HCT116 (cell line): ENCODE measurements at regions not wholly inside any gene's neighbourhood (a gene's known extent, or its start where the extent isn't known, plus 50 kb on each side); places are given as distances from the start of the nearest gene placed in this dataset.

Source experiments
- ATAC-seq: fragments of 200-7000 bp; cut with Tn5 transposase; 2 replicates; pipeline ENCODE4 v1.9.1; 2020; ENCODE audit warnings: mild to moderate bottlenecking, moderate library complexity
- BruUV-seq: library from RNA; stranded (reverse); fragments of 400-500 nt; replicated peaks from 2 replicates; lab custom pipeline; 2021; lab: Mats Ljungman, UMichigan
- CTCF ChIA-PET: fragments of 300-600 bp; sonication (Branson Sonifier 250); formaldehyde crosslinking; loops from one replicate; lab custom pipeline; 2021; ENCODE audit warnings: antibody characterized with exemption; lab: Charles Lee
- POLR2A ChIA-PET: fragments of 300-600, 350-600 bp; sonication (Branson Sonifier 250); formaldehyde crosslinking; loops from one replicate; lab custom pipeline; 2021; ENCODE audit warnings: antibody characterized with exemption; lab: Charles Lee
- RAD21 ChIA-PET, 2 experiments: fragments of 300-600 bp; sonication (Branson Sonifier 250); formaldehyde crosslinking; loops; one replicate each; lab custom pipeline; 2023; ENCODE audit warnings: low total read pairs in 2 of 2; ENCODE audit not compliant: uncharacterized antibody in 2 of 2, unreplicated experiment in 2 of 2, low non-redundant PET in 1 of 2; lab: Charles Lee
- DNase-seq: peaks from one replicate; pipeline ENCODE4 v3.0.0-alpha.2; 2010; ENCODE audit warnings: low read depth, low spot score
- H2AFZ ChIP-seq: fragments of 200-600 bp; shearing (Covaris generic), sonication (generic); 2 replicates; pipeline ENCODE4 v1.6.1; 2017; ENCODE audit warnings: low read depth, mixed run types, mixed read lengths, antibody characterized with exemption, low read length; ENCODE audit not compliant: poor library complexity, severe bottlenecking
- H3K27ac ChIP-seq: 2 replicates; pipeline ENCODE4 v1.5.1; 2012; ENCODE audit warnings: low read depth, low read length
- H3K27me3 ChIP-seq: fragments of 200-600 bp; sonication (generic); 2 replicates; pipeline ENCODE4 v1.6.1; 2016; ENCODE audit warnings: mixed run types, low read length, mixed read lengths; ENCODE audit not compliant: insufficient read depth
- H3K36me3 ChIP-seq, 2 experiments: fragments of 200-500 bp in 1 of 2; fragments of 200-600 bp in 1 of 2; sonication (Bioruptor generic) in 1 of 2; sonication (generic) in 1 of 2; 2 replicates each; pipeline versions ENCODE4 v1.5.1 to v1.6.1; 2014 to 2016; ENCODE audit warnings: low read length in 2 of 2, inconsistent platforms in 1 of 2, mixed read lengths in 1 of 2, mixed run types in 1 of 2; ENCODE audit not compliant: insufficient read depth in 2 of 2, control insufficient read depth in 1 of 2
- H3K4me1 ChIP-seq, 2 experiments: fragments of 200-600 bp in 1 of 2; sonication (generic) in 1 of 2; 2 replicates each; pipeline versions ENCODE4 v1.5.1 to v1.6.1; 2012 to 2017; ENCODE audit warnings: low read length in 2 of 2, inconsistent platforms in 1 of 2, mild to moderate bottlenecking in 1 of 2, mixed read lengths in 1 of 2, mixed run types in 1 of 2, moderate library complexity in 1 of 2; ENCODE audit not compliant: insufficient read depth in 2 of 2, control insufficient read depth in 1 of 2
- H3K4me2 ChIP-seq: fragments of 200-600 bp; sonication (generic); 2 replicates; pipeline ENCODE4 v1.6.1; 2017; ENCODE audit warnings: mixed run types, low read length, mixed read lengths
- H3K4me3 ChIP-seq, 2 experiments: fragments of 200-600 bp in 1 of 2; sonication (generic) in 1 of 2; replicated peaks in 1 of 2; 2 replicates each; pipeline ENCODE4 v1.5.1; 2011 to 2016; ENCODE audit warnings: low read length in 2 of 2, control low read depth in 1 of 2, low read depth in 1 of 2, mild to moderate bottlenecking in 1 of 2, mixed read lengths in 1 of 2, mixed run types in 1 of 2
- H3K79me2 ChIP-seq: fragments of 200-600 bp; sonication (generic); 2 replicates; pipeline ENCODE4 v1.6.1; 2017; ENCODE audit warnings: mild to moderate bottlenecking, mixed run types, low read length, moderate library complexity, mixed read lengths; ENCODE audit not compliant: insufficient read depth
- H3K9ac ChIP-seq: fragments of 200-600 bp; sonication (generic); 2 replicates; pipeline ENCODE4 v1.6.1; 2016; ENCODE audit warnings: low read length, mixed read lengths
- H3K9me2 ChIP-seq: fragments of 200-600 bp; sonication (generic), shearing (Covaris generic); 2 replicates; pipeline ENCODE4 v1.6.1; 2017; ENCODE audit warnings: mixed run types, mild to moderate bottlenecking, moderate library complexity; ENCODE audit not compliant: insufficient read depth
- H3K9me3 ChIP-seq, 2 experiments: fragments of 200-500 bp in 1 of 2; fragments of 200-600 bp in 1 of 2; sonication (Bioruptor generic) in 1 of 2; sonication (generic) in 1 of 2; 2 replicates each; pipeline ENCODE4 v1.6.1; 2014 to 2017; ENCODE audit warnings: low read length in 2 of 2, mixed read lengths in 2 of 2, inconsistent platforms in 1 of 2, low read depth in 1 of 2, mild to moderate bottlenecking in 1 of 2, mixed run types in 1 of 2, moderate library complexity in 1 of 2; ENCODE audit not compliant: control insufficient read depth in 1 of 2, insufficient read depth in 1 of 2
- H4K20me1 ChIP-seq: fragments of 200-600 bp; sonication (generic), shearing (Covaris generic); 2 replicates; pipeline ENCODE4 v1.6.1; 2017; ENCODE audit warnings: mixed run types, mild to moderate bottlenecking, moderate library complexity; ENCODE audit not compliant: insufficient read depth
- ATF3 ChIP-seq: IDR thresholded peaks from 2 replicates; pipeline ENCODE4 v1.6.1; 2012
- CEBPB ChIP-seq: IDR thresholded peaks from 2 replicates; pipeline ENCODE4 v1.6.1; 2012; ENCODE audit warnings: low read depth
- CTCF ChIP-seq, 3 experiments: fragments of 200-600 bp in 1 of 3; sonication (generic) in 1 of 3; IDR thresholded peaks in 2 of 3; conservative IDR thresholded peaks in 1 of 3; 2 replicates each; pipeline ENCODE4 v1.5.1; 2012 to 2017; ENCODE audit warnings: low read depth in 2 of 3, low read length in 2 of 3, antibody characterized with exemption in 1 of 3, borderline replicate concordance in 1 of 3, control low read depth in 1 of 3, mild to moderate bottlenecking in 1 of 3, mixed read lengths in 1 of 3, mixed run types in 1 of 3, moderate library complexity in 1 of 3; ENCODE audit not compliant: insufficient read depth in 1 of 3
- EGR1 ChIP-seq: IDR thresholded peaks from 2 replicates; pipeline ENCODE4 v1.6.1; 2012; ENCODE audit warnings: low read depth
- ELF1 ChIP-seq: IDR thresholded peaks from 2 replicates; pipeline ENCODE4 v1.6.1; 2012; ENCODE audit warnings: low read depth, borderline replicate concordance
- EZH2 ChIP-seq: fragments of 200-600 bp; sonication (generic); IDR thresholded peaks from 2 replicates; pipeline ENCODE4 v1.6.1; 2017; ENCODE audit warnings: antibody characterized with exemption, mixed run types
- FOSL1 ChIP-seq: IDR thresholded peaks from 2 replicates; pipeline ENCODE4 v1.6.1; 2012; ENCODE audit warnings: low read depth
- JUND ChIP-seq: IDR thresholded peaks from 2 replicates; pipeline ENCODE4 v1.6.1; 2012
- POLR2AphosphoS5 ChIP-seq: IDR thresholded peaks from 2 replicates; pipeline ENCODE4 v1.6.1; 2011; ENCODE audit warnings: mild to moderate bottlenecking, low read depth, low read length, moderate library complexity
- RAD21 ChIP-seq: IDR thresholded peaks from 2 replicates; pipeline ENCODE4 v1.6.1; 2012; ENCODE audit warnings: low read depth, mild to moderate bottlenecking
- SIN3A ChIP-seq: IDR thresholded peaks from 2 replicates; pipeline ENCODE4 v1.6.1; 2012; ENCODE audit warnings: low read depth
- SRF ChIP-seq: IDR thresholded peaks from 2 replicates; pipeline ENCODE4 v1.6.1; 2012; ENCODE audit warnings: low read depth
- YY1 ChIP-seq: IDR thresholded peaks from 2 replicates; pipeline ENCODE4 v1.6.1; 2011; ENCODE audit warnings: low read length, low read depth, moderate library complexity, mild to moderate bottlenecking; ENCODE audit not compliant: insufficient replicate concordance; ENCODE audit errors: extremely low read depth
- ZBTB33 ChIP-seq: IDR thresholded peaks from 2 replicates; pipeline ENCODE4 v1.6.1; 2011; ENCODE audit warnings: mild to moderate bottlenecking, low read length, moderate library complexity; ENCODE audit not compliant: insufficient replicate concordance; ENCODE audit errors: extremely low read depth
- ZFX ChIP-seq: fragments of 450-650 bp; IDR thresholded peaks from 2 replicates; pipeline ENCODE4 v1.6.1; 2017
- intact Hi-C: fragments of 100-400 bp; cut with micrococcal nuclease; formaldehyde crosslinking; loops from 2 replicates; pipeline ENCODE4 v1.10.0; 2022

GRCh38 chr17:5702951-5703510 lies 118.7 kb upstream of the NLRP1 start:
- H4K20me1 ChIP-seq: no peaks in the 10 kb centered on the region
- ChIA-PET CTCF (interaction anchor here (2.2 kb wide), 1 partner anchor 9 kb away, joined by 5 read pairs; no protein-coding TSS in a partner anchor), RAD21 (no interaction called here)

More at GRCh38 chr17:5702951-5703510, 118.7 kb upstream of the NLRP1 start:
- Histone ChIP-seq H3K27ac (no peak overlapping the region), H3K4me2 (no peak overlapping the region), H3K4me3 (no peak overlapping the region)
- ATAC-seq: no peak
- intact Hi-C loops: no loop called here
- DNase-seq: no peak
- TF ChIP-seq EGR1 (no peak), ATF3 (no peak), CEBPB (no peak), FOSL1 (no peak), POLR2AphosphoS5 (no peak), CTCF (IDR thresholded peaks at IDR 0.05 in 2 of 3, conservative IDR thresholded peaks at IDR 0.05 in 1 of 3; ENCODE audit: borderline replicate concordance in 1 of 3, insufficient read depth in 1 of 3, low read depth in 2 of 3, low read length in 2 of 3) (no peak), EZH2 (no peak), SRF (no peak), ELF1 (no peak), YY1 (no peak), ZFX (no peak), RAD21 (no peak), JUND (no peak), SIN3A (no peak), ZBTB33 (no peak)
- TF ChIP-seq, all 23 proteins: peak for 0
- POLR2A ChIA-PET: no interaction called here
- Histone ChIP-seq H3K27me3 (peaks cover 48% of the 10 kb centered on the region), H3K9me2 (no peaks in the 10 kb centered on the region), H3K9me3 (no peaks in the 10 kb centered on the region), H3K79me2 (no peaks in the 10 kb centered on the region), H2AFZ (no peak overlapping the region), H3K36me3 (no peaks in the 10 kb centered on the region), H3K4me1 (no peaks in the 10 kb centered on the region), H3K9ac (no peak overlapping the region)
- no TSS peak for BruUV-seq
